Right atrium auricular region (tissue), 2 donors: ENCODE measurements at regions not wholly inside any gene's neighbourhood (a gene's known extent, or its start where the extent isn't known, plus 50 kb on each side); places are given as distances from the start of the nearest gene placed in this dataset.
"Not testable (repeated sequence)": the region's sequence is repeated elsewhere in the genome, so short reads cannot be mapped to it uniquely, and the experiment has no call there.

ENCODE experiments used
- DNase-seq: peaks from one replicate; pipeline ENCODE4 v3.0.0-alpha.2; 2019; ENCODE audit warnings: low spot score
- H3K27ac ChIP-seq, 2 donors: fragments of 200-600 bp; sonication (generic); 1 replicate in 1 of 2; 2 replicates in 1 of 2; pipeline ENCODE4 v1.5.1; 2016 to 2019
- H3K27me3 ChIP-seq, 2 donors: fragments of 200-600 bp; sonication (generic); one replicate each; pipeline versions ENCODE4 v1.5.1 to v1.6.0; 2017 to 2019
- H3K36me3 ChIP-seq: fragments of 200-600 bp; sonication (generic); one replicate; pipeline ENCODE4 v1.5.1; 2016
- H3K4me1 ChIP-seq, 2 donors: fragments of 200-600 bp; sonication (generic); one replicate each; pipeline versions ENCODE4 v1.5.1 to v1.6.0; 2017 to 2019
- H3K4me3 ChIP-seq, 2 donors: fragments of 200-600 bp; sonication (generic); 1 replicate in 1 of 2; 2 replicates in 1 of 2; pipeline ENCODE4 v1.5.1; 2017 to 2019; ENCODE audit warnings: mild to moderate bottlenecking in 1 of 2, moderate library complexity in 1 of 2
- H3K9me3 ChIP-seq, 2 donors: fragments of 200-600 bp; sonication (generic); one replicate each; pipeline ENCODE4 v1.5.1; 2019
- CTCF ChIP-seq, 2 donors: fragments of 200-600 bp; sonication (generic); IDR thresholded peaks; one replicate each; pipeline ENCODE4 v1.5.1; 2019; ENCODE audit warnings: antibody characterized with exemption in 2 of 2

- no peaks in the 10 kb centered on the region for H3K27me3 ChIP-seq
- H3K36me3 ChIP-seq: no peaks in the 10 kb centered on the region
- H3K9me3 ChIP-seq: peaks cover 3 to 10% of the 10 kb centered on the region in 2 donors
- TF ChIP-seq CTCF (IDR thresholded peaks at IDR 0.05): no peak
- H3K27ac ChIP-seq: no peak overlapping the region
- no peaks in the 10 kb centered on the region for H3K4me1 ChIP-seq
- no peak overlapping the region for H3K4me3 ChIP-seq
- DNase-seq: no peak
Measured at GRCh38 chr6:169086020-169086419, 167.6 kb downstream of the THBS2 start.

GRCh38 chr6:169085466-169085865 is 168.2 kb downstream of the THBS2 start:
- no peak overlapping the region for H3K27ac ChIP-seq
- no peak for TF ChIP-seq CTCF (IDR thresholded peaks at IDR 0.05)

GRCh38 chr6:169084557-169084956 is 169.1 kb downstream of the THBS2 start:
- DNase-seq, H3K4me3 ChIP-seq, H3K9me3 ChIP-seq, H3K4me1 ChIP-seq, H3K36me3 ChIP-seq, H3K27me3 ChIP-seq, H3K27ac ChIP-seq: not testable (repeated sequence)

More at GRCh38 chr6:169085466-169085865, 168.2 kb downstream of the THBS2 start:
- H3K36me3 ChIP-seq: no peaks in the 10 kb centered on the region
- no peaks in the 10 kb centered on the region for H3K27me3 ChIP-seq
- no peak for DNase-seq
- no peaks in the 10 kb centered on the region for H3K4me1 ChIP-seq
- no peak overlapping the region for H3K4me3 ChIP-seq
- H3K9me3 ChIP-seq: peaks cover under 1 to 5% of the 10 kb centered on the region in 2 donors

- Histone ChIP-seq H3K36me3 (no peaks in the 10 kb centered on the region), H3K27me3 (no peaks in the 10 kb centered on the region), H3K4me1 (no peaks in the 10 kb centered on the region), H3K27ac (no peak overlapping the region), H3K4me3 (no peak overlapping the region), H3K9me3 (no peaks in the 10 kb centered on the region)
- DNase-seq: no peak
- TF ChIP-seq CTCF (IDR thresholded peaks at IDR 0.05): no peak
Measured at GRCh38 chr6:169084067-169084466, 169.6 kb downstream of the THBS2 start.

GRCh38 chr6:169083508-169083874 is 170.2 kb downstream of the THBS2 start:
- no peak overlapping the region for H3K4me3 ChIP-seq
- H3K36me3 ChIP-seq: no peaks in the 10 kb centered on the region
- H3K27me3 ChIP-seq: no peaks in the 10 kb centered on the region
- no peak for DNase-seq
- no peaks in the 10 kb centered on the region for H3K9me3 ChIP-seq
- TF ChIP-seq CTCF (IDR thresholded peaks at IDR 0.05): no peak
- no peaks in the 10 kb centered on the region for H3K4me1 ChIP-seq
- no peak overlapping the region for H3K27ac ChIP-seq

GRCh38 chr6:169082817-169083507 is 170.7 kb downstream of the THBS2 start:
- no peaks in the 10 kb centered on the region for H3K4me1 ChIP-seq
- H3K4me3 ChIP-seq: no peak overlapping the region
- no peaks in the 10 kb centered on the region for H3K9me3 ChIP-seq
- TF ChIP-seq CTCF (IDR thresholded peaks at IDR 0.05): no peak
- H3K27ac ChIP-seq: no peak overlapping the region
- H3K27me3 ChIP-seq: no peaks in the 10 kb centered on the region
- no peaks in the 10 kb centered on the region for H3K36me3 ChIP-seq
- no peak for DNase-seq
